GM11168 (cell line): ENCODE measurements at regions not wholly inside any gene's neighbourhood (a gene's known extent, or its start where the extent isn't known, plus 50 kb on each side); places are given as distances from the start of the nearest gene placed in this dataset.

Experiments
- in situ Hi-C: fragments of 300-500 bp; cut with MboI; formaldehyde crosslinking; loops from one replicate; pipeline ENCODE4 v1.12.0; 2022; ENCODE audit warnings: low sequenced_read_pairs; ENCODE audit not compliant: unreplicated experiment

- in situ Hi-C loops: no loop called here
Observed at GRCh38 chr10:119996944-119997343, 104.4 kb downstream of the SEC23IP start.

DNA sequence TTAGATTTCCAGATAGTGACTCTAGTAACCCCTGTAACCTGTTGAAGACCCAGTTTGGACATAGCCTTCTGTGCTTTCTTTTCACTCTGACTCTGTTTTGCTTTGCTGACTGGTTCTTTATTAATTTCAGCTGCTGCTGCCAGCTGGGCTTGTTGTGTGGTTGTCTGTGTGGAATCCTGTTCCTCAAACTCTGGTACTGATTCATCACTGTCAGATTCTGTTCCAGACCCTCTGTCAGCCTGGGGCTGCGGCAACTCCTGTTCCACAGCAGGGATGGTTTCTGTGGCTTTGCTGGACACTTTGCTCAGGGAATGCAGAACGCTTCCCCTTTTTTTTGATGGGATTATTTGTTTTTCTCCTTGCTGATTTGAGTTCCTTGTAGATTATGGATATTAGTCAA, 104.9 kb downstream of the SEC23IP start:
- in situ Hi-C loops: no loop called here

- in situ Hi-C loops: no loop called here
Observed at GRCh38 chr10:120002785-120003184, 110.3 kb downstream of the SEC23IP start.

GRCh38 chr10:120005207-120006201, 113.0 kb downstream of the SEC23IP start:
- in situ Hi-C loops: no loop called here

GRCh38 chr10:120007261-120007660, 114.7 kb downstream of the SEC23IP start:
- in situ Hi-C loops: no loop called here

- in situ Hi-C loops: no loop called here
Observed at GRCh38 chr10:120011359-120012130, 119.0 kb downstream of the SEC23IP start.

- in situ Hi-C loops: no loop called here
Observed at GRCh38 chr10:120012131-120012400, 119.5 kb downstream of the SEC23IP start.

GRCh38 chr10:120012566-120012965, 120.0 kb downstream of the SEC23IP start:
- in situ Hi-C loops: no loop called here

DNA sequence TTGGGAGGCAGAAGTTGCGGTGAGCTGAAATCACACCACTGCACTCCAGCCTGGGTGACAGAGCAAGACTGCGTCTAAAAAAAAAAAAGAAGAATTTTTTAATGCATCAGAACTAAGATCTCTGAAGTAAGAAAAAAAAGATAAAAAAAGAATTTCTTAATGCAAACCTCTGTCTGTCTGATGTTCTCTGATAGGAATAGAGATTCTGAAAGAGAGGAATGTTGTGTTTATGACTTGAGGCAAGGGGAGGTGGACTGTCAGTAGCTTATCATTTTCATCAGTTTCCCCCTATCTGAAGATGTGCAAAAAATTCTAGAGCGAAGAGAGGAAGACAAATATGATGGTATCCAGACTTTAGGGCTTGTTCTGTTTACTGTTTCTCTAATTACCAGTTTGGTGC, 121.5 kb downstream of the SEC23IP start:
- in situ Hi-C loops: no loop called here

DNA sequence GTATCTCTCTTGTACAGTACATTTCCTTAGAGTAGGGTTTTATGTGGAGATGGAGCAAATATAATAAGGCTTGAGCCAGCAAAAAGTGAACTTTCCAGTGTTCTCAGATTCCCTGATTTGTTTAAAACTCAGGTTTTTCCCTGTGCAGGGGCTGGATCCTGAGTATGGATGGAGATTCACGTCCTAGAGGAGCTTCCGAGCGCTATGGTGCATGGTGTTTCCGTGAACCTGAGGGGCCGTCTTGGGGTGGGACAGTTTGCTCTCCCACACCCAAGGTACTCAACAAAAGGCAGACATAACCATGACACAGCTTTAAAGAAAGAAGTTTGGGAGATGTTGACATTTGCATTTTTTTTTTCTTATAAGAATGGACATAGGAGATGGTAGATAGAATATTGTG, 122.5 kb downstream of the SEC23IP start:
- in situ Hi-C loops: no loop called here

- in situ Hi-C loops: no loop called here
Observed at GRCh38 chr10:120016906-120017305, 124.4 kb downstream of the SEC23IP start.

GRCh38 chr10:120017733-120018417, 125.3 kb downstream of the SEC23IP start:
- in situ Hi-C loops: no loop called here

- in situ Hi-C loops: no loop called here
Observed at GRCh38 chr10:120018695-120019094, 126.2 kb downstream of the SEC23IP start.

DNA sequence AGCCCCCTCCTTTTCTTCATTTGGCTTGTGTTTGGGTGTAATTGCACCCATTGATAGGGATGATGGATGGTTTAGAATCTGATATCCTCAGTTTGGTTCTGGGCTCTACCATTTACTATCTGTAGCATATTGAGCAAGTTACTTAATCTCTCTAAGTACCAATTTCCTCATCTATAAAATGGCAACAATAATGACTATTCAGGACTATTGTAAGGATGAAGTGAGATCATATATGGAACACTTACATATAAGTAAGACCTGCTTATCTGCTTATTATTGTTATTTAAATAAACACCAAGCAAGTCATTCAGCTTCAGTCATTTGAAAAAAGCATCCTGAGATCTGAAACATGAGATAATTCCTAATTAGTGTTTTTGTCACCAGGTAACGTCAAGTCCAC, 127.0 kb downstream of the SEC23IP start:
- in situ Hi-C loops: no loop called here

- in situ Hi-C loops: no loop called here
Observed at GRCh38 chr10:120022357-120022756, 129.8 kb downstream of the SEC23IP start.

DNA sequence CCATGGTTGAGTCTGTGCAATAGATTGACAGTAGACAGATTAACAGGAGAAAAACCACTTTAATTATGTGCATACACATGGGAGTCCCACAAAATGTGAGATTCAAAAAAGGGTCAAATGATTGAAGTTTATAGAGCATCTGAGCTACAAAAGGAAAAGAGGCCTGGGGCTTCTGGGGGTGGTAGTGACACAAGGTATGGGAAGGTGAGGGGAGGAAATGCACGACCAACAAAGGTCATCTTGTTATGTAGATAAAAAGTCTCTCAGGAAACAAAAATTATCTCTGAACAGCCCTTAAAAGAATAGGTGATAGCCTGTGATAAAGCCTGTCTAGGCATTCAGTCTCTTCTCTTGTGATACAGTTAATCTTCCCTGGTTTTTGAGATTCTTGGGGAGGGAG, 141.7 kb downstream of the SEC23IP start:
- in situ Hi-C loops: no loop called here

DNA sequence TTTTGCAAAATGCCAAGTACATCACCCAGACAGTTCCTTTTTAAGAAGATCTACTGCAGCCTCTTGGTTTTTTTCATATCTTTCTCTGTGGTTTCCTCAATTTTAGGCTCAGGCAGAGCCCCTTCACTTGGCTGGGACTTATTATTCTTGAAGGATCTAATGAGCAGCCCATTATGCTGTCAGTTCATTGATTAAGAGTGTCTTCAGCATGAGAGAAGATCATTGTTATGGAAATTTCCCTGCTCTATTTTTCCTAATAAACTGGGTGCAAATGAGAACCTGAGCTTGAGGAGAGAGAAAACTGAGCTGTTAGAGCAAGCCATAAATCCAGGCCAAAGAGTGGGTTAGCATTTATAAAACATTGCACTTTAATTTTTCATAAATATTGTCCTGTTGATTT, 146.5 kb downstream of the SEC23IP start:
- in situ Hi-C loops: no loop called here

GRCh38 chr10:120039826-120040225, 147.3 kb downstream of the SEC23IP start:
- in situ Hi-C loops: no loop called here

GRCh38 chr10:120041807-120042559, 149.5 kb downstream of the SEC23IP start:
- in situ Hi-C loops: no loop called here

- in situ Hi-C loops: no loop called here
Observed at GRCh38 chr10:120042705-120043104, 150.2 kb downstream of the SEC23IP start.
